NCI-H1930 (cell line): ENCODE measurements at regions not wholly inside any gene's neighbourhood (a gene's known extent, or its start where the extent isn't known, plus 50 kb on each side); places are given as distances from the start of the nearest gene placed in this dataset.

Experiments used
- DNase-seq, 2 experiments: peaks; one replicate each; lab custom pipeline; 2025; lab: John Stamatoyannopoulos, UW

GRCh38 chr4:31272331-31273061 is 552.3 kb downstream of the PCDH7 start:
- no peak for DNase-seq

- no peak for DNase-seq
Observed at GRCh38 chr4:31275906-31276305, 555.7 kb downstream of the PCDH7 start.

- DNase-seq: no peak
Observed at GRCh38 chr4:31283679-31284078, 563.5 kb downstream of the PCDH7 start.

GRCh38 chr4:31290836-31291235 is 570.7 kb downstream of the PCDH7 start:
- no peak for DNase-seq

- DNase-seq: no peak
Observed at GRCh38 chr4:31291238-31291637, 571.1 kb downstream of the PCDH7 start.

GRCh38 chr4:31294655-31295480 is 574.7 kb downstream of the PCDH7 start:
- no peak for DNase-seq

GRCh38 chr4:31298737-31299136 is 578.6 kb downstream of the PCDH7 start:
- no peak for DNase-seq

- DNase-seq: no peak
Observed at GRCh38 chr4:31307029-31307428, 586.9 kb downstream of the PCDH7 start.

- no peak for DNase-seq
Observed at GRCh38 chr4:31324814-31325213, 604.6 kb downstream of the PCDH7 start.

- no peak for DNase-seq
Observed at GRCh38 chr4:31325300-31325699, 605.1 kb downstream of the PCDH7 start.

- DNase-seq: no peak
Observed at GRCh38 chr4:31327031-31327430, 606.9 kb downstream of the PCDH7 start.

GRCh38 chr4:31328932-31329331 is 608.8 kb downstream of the PCDH7 start:
- DNase-seq: no peak

- DNase-seq: no peak
Observed at GRCh38 chr4:31334086-31334910, 614.1 kb downstream of the PCDH7 start.

- no peak for DNase-seq
Observed at GRCh38 chr4:31338000-31338399, 617.8 kb downstream of the PCDH7 start.

GRCh38 chr4:31341601-31342359 is 621.6 kb downstream of the PCDH7 start:
- no peak for DNase-seq

- DNase-seq: no peak
Observed at GRCh38 chr4:31343061-31343460, 622.9 kb downstream of the PCDH7 start.

GRCh38 chr4:31349907-31350306 is 629.7 kb downstream of the PCDH7 start:
- DNase-seq: no peak

GRCh38 chr4:31351695-31352094 is 631.5 kb downstream of the PCDH7 start:
- DNase-seq: no peak

- DNase-seq: no peak
Observed at GRCh38 chr4:31356839-31357238, 636.7 kb downstream of the PCDH7 start.

GRCh38 chr4:31360786-31361185 is 640.6 kb downstream of the PCDH7 start:
- DNase-seq: no peak

- no peak for DNase-seq
Observed at GRCh38 chr4:31362756-31363155, 642.6 kb downstream of the PCDH7 start.
